ENCODE measurements at regions not wholly inside any gene's neighbourhood (a gene's known extent, or its start where the extent isn't known, plus 50 kb on each side); places are given as distances from the start of the nearest gene placed in this dataset.

GRCh38 chr2:193590831-193591230 is 1396.1 kb upstream of the TMEFF2 start:
- DNase-seq: no peak

DNA sequence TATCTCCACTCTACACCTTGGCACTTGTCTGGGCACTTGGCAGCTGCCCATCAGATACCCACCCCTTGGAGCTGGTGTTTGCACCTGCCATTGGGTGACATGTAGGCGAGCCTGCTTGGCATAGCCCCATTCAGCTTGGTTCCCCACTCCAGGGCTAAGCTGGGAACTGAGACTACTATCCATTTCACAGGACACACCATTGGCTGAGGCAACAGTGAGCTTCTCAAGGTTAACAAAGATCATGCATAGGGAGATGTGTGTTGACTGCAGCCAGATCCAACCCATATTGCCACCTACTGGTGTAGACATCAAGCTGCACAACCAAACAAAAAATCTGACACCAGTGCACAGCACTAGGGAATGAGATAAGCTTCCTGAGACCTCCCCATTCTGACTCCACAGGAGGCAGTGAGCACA is 1389.8 kb upstream of the TMEFF2 start:
- peak; percentile 30 for DNase-seq

GRCh38 chr2:193583638-193584400 is 1389.1 kb upstream of the TMEFF2 start:
- DNase-seq: peak; percentile 32

- no peak for DNase-seq
Observed at GRCh38 chr2:193581807-193582206, 1387.1 kb upstream of the TMEFF2 start.

GRCh38 chr2:193580176-193580950 is 1385.6 kb upstream of the TMEFF2 start:
- no peak for DNase-seq

DNA sequence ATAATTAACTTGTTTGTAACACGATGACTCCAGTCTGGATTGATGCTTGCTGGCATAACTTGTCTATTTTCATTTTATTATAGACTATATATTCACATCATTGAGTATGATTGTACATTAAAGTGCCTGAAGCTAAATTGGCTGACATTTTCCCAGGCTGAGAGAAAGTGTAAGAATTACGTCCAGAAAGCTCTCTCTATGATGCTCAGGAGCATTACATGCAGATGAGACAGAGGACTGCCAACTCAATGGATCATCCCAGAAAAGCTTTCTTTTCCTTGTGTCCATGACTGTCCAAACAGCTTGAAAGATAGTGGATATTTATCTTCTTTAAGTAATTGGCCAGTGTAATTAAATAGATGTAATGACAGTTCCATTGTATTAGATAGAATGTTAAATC is 1372.2 kb upstream of the TMEFF2 start:
- DNase-seq: no peak

DNA sequence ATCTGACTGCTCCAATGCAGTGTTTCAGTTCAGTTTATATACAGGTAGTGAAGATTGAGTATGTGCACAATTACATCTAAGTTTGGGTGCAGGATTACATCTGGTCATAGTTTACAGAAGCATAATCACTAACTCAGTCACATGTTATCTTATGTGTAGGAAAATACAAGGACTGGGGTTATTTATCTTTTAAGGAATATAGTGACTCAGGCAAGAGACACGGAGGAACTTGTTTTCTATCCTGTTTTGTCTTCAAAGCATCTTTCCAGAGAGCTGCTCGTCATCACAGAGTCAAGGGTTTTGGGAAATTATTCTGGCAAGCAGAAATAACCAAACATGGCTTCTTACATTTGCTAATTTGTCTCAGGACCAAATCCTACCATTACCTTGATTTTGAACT is 1371.5 kb upstream of the TMEFF2 start:
- no peak for DNase-seq

- DNase-seq: no peak
Observed at GRCh38 chr2:193562031-193562430, 1367.3 kb upstream of the TMEFF2 start.

GRCh38 chr2:193561054-193561453 is 1366.3 kb upstream of the TMEFF2 start:
- no peak for DNase-seq

DNA sequence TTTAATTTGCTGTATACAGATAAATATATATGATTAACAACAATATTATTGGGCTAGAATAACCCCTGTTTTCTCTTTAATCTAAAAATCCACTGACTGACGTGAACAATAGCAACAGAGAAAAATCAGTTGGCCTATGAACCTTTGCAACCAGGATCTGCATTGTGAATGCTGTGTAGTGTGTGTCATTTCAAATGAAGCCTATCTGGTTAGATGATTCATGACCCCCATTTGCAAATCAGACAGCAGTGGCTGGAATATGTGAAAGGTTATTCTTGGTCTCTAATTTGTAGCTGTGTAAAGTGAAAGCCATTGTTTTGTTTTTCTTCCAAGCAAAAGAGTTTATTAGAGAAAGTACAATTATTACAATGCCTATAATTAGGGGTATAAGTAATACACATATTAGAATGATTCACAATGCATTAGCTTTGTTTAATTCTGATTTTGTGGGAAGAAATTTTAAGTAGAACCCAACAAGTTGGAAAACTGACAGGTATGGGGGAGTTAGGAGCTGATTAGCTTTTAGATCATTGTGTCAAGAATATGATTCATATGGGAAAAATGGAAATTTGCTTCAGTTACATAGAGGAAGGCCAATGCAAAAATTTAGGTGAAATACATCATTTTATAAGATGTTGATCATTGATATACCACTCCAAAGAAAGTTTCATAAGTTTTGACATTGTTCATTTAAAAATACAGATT is 1362.2 kb upstream of the TMEFF2 start:
- DNase-seq: peak; percentile 48

DNA sequence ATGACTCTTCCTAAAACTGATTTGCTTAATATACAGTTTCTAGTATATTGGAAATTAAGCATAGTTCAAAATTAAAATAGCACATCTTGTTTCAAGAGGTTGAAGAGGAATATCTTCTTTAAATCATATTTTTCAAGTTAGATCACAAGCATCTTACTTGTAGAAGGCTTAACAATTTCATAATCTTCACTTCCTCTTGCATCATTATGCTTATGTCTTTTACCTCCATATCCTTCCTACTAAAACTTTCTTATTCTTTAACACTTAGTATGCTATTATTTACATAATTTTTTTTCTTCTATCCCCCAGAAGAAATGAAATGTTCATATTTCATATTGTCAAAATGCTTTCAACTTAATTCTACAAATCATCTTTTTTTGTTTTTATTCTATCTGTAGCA is 1354.9 kb upstream of the TMEFF2 start:
- DNase-seq: no peak

GRCh38 chr2:193542762-193543161 is 1348.0 kb upstream of the TMEFF2 start:
- DNase-seq: no peak

DNA sequence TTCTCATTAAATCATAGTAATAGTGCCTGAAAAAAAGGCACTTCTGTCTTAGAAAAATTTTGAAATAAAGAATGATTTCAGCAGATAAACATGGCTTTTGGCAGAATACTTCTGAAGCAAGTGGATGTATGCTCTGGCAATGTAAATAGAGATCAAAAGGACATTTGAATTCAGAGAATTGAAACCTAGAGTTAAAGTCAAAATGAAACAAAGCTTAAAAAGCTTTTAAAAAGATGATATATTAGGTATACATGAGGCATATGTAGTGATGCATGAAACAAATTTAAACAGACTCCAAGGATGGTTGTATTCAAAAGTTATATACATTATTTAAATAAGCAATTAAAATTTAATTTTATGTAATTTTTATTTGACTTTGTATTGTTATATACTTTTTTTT is 1344.5 kb upstream of the TMEFF2 start:
- no peak for DNase-seq

DNA sequence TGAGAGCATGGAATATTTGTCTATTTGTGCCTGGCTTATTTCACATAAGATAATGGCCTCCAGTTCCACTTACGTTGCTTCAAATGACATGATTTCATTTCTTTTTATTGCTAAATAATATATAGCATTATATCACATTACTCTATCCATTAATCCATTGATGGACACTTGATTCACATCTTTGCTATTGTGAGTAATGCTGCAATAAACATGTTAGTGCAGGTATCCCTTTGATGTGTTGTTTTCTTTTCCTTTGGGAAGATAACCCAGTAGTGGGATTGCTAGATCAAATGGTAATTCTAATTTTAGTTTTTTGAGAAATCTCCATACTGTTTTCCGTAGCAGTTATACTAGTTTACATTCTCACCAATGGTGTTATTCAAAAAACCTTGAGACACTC is 1343.3 kb upstream of the TMEFF2 start:
- no peak for DNase-seq

GRCh38 chr2:193537531-193537930 is 1342.8 kb upstream of the TMEFF2 start:
- DNase-seq: no peak

GRCh38 chr2:193528458-193528857 is 1333.7 kb upstream of the TMEFF2 start:
- DNase-seq: no peak

DNA sequence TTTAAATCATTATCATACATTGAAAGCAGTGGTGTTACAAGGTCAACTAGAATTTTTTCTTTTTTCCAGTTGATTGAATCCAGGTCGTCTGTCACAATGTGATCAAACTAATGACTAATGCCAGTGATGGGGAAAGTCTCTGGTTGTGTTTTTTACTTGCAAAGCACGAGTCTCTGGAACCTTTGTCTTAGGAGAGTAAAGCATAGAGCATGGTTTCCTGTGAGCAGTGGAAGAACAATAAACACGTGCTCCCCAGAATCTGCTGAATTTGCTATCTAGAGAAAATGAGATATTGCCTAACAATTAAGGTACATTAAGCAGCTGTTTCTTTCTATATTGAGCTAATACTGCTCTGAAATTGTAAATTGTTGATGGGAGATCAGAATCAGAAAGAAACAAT is 1332.4 kb upstream of the TMEFF2 start:
- DNase-seq: no peak

DNA sequence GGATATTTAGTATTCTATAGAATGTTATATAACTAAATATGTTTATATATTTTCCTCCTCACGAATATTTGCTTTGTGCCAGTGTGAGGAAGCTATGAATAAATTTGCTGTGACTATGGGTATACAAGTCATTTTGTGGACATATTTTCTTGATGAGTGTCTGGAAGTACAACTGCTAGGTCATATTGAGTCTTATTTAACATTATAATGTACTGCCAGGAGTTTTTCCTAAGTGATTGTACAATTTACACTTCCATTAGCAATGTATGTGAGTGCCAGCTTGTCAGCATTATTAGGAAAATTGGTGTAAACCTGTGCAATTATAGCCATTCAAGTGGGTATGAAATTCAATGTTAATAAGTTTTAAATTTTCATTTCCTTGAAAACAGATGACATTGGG is 1328.9 kb upstream of the TMEFF2 start:
- DNase-seq: no peak

DNA sequence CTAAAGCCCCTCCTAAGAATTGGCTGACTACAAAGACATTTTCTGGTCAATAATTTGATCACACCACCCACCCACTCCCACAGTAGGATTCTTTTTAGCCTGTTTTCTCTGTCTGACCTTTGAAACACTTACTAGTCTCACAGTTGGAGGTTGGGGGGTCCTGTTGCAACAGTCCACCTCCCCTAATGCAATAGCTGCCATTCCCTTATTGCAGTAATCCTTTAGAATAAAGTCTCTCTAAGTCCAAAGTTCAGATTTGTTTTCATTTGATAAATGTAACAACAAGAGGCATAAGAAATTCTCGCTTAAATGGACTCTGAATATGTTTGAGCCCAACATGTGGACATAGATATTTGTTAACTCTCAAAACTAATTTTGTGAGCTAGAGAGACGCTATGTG is 1326.8 kb upstream of the TMEFF2 start:
- DNase-seq: no peak

DNA sequence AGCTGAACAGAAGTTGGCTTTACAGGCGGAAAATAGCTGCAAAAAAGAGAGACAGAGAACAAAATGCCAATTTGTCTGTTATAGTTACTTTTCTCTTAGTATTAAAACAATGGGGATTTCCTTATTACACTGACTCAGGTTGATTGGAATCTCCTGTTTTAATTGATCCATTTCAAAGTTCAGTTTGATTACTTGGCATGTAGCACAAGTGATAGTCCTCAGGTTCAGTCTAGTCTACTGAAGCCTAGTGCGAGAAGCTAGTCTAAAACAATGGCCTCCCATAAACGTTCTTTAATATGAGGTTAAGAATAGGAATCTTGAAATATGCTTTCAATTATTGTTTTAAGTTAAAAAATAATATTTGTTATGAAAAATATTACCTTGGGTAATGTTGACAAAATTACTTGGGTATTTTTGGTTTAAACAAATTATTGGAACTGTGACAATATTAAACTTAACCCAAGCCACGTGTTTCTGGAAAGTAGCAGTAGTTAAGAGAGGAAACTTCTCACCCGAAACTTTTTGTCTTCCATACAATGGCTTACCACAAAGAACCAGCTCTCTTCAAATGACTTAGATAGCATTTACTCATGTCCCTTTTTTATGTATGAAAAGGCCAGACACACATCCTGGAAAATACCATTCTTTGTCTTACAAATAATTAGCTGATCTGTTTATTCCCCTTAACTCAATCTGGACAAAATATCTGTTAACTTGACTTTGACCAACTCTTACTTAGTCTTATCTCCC is 1326.2 kb upstream of the TMEFF2 start:
- DNase-seq: no peak

DNA sequence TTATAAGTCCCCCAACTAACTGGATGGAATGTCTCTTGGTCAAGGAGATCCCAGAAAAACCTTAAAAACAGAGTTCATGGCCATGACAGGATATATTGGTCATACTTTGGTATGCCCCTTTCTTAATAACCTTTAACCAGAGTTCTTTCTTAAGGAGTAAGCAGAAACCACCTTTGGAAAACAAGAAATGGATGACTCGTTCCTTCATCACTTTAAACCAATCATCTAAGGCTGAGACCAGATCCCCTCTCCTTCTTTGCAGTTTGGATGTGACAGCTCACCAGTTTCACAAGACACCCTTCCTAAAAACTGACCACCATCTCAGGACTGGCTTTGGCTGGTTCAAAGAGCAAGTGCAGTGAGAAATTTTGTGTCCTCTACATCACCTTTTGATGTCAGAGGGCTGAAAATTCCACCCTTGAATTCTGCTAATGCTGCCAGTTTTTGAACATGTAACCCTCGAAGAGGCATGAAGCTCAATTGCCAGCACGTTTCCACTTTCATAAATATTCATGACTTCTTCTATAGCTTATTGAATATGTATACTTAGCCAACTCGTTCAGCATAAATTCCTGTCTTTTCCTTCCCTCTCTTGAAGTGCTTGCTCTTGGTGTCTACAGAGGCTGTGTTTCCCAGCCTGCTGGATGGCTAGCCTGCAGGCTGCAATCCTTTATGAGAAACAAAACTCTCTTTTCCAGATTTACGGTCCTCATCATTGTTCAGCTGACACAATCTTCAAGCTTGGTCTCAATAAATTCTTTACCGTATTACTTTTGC is 1323.5 kb upstream of the TMEFF2 start:
- peak; percentile 85 for DNase-seq

- DNase-seq: peak; percentile 78
Observed at GRCh38 chr2:193517615-193518014, 1322.9 kb upstream of the TMEFF2 start.
